ENCODE measurements at regions not wholly inside any gene's neighbourhood (a gene's known extent, or its start where the extent isn't known, plus 50 kb on each side); places are given as distances from the start of the nearest gene placed in this dataset.

GRCh38 chr4:12244973-12245372, 816.3 kb upstream of the HS3ST1 start:
- Histone ChIP-seq H3K9me3 (ENCODE audit: control insufficient read depth in 1 of 2, insufficient read depth in 1 of 2, low read length in 2 of 2) (peaks cover 0 to 8% of the 10 kb centered on the region in 2 experiments), H3K4me1 (ENCODE audit: insufficient read depth, low read length) (no peaks in the 10 kb centered on the region), H3K27ac (ENCODE audit: low read depth in 1 of 2, low read length in 2 of 2) (no peak overlapping the region), H3K4me3 (ENCODE audit: low read length) (no peak overlapping the region), H3K36me3 (ENCODE audit: insufficient read depth, low read length) (no peaks in the 10 kb centered on the region), H3K27me3 (ENCODE audit: control insufficient read depth in 1 of 2, insufficient read depth in 2 of 2, low read length in 2 of 2) (no peaks in the 10 kb centered on the region)
- H3K36me3 Mint-ChIP-seq (ENCODE audit: low read depth) = no peaks in the 10 kb centered on the region
- ChIA-PET CTCF (interaction anchor here (0.7 kb wide), 1 partner anchor 304 kb away, joined by 3 read pairs; no protein-coding TSS in a partner anchor), POLR2A (no interaction called here)
- no peak overlapping the region for H3K4me3 Mint-ChIP-seq
- peaks cover 5% of the 10 kb centered on the region for H3K9me3 Mint-ChIP-seq
- no peak for ATAC-seq (ENCODE audit: poor library complexity)
- no peak overlapping the region for H3K27ac Mint-ChIP-seq
- no peaks in the 10 kb centered on the region for H3K27me3 Mint-ChIP-seq
- no peak for DNase-seq
- H3K4me1 Mint-ChIP-seq (ENCODE audit: low read depth) = no peaks in the 10 kb centered on the region
- intact Hi-C loops (cut with DNase I, micrococcal nuclease) = no loop called here
- TF ChIP-seq, protein P1, sequence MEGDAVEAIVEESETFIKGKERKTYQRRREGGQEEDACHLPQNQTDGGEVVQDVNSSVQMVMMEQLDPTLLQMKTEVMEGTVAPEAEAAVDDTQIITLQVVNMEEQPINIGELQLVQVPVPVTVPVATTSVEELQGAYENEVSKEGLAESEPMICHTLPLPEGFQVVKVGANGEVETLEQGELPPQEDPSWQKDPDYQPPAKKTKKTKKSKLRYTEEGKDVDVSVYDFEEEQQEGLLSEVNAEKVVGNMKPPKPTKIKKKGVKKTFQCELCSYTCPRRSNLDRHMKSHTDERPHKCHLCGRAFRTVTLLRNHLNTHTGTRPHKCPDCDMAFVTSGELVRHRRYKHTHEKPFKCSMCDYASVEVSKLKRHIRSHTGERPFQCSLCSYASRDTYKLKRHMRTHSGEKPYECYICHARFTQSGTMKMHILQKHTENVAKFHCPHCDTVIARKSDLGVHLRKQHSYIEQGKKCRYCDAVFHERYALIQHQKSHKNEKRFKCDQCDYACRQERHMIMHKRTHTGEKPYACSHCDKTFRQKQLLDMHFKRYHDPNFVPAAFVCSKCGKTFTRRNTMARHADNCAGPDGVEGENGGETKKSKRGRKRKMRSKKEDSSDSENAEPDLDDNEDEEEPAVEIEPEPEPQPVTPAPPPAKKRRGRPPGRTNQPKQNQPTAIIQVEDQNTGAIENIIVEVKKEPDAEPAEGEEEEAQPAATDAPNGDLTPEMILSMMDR (IDR thresholded peaks at IDR 0.05) = no peak

DNA sequence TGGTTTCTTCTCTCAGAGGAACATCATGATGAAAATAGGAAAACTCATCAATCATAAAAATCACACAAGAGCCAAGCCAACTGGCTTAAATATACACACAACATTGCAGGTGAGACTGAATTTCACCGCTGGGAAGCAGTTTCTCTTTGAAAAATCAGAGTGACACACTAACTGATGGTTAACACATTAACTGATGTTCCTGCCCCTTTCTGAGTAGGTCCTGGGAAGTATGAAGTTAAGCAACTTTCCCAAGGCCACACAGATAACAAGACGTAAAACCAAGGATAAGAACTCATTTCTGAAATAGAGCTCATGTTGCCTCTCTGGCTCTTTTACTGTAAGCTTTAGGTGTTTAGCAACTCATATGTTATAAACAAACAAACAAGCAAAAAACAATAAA, 813.7 kb upstream of the HS3ST1 start:
- no peaks in the 10 kb centered on the region for H3K36me3 ChIP-seq (ENCODE audit: insufficient read depth, low read length)
- no peaks in the 10 kb centered on the region for H3K4me1 ChIP-seq (ENCODE audit: insufficient read depth, low read length)
- H3K9me3 ChIP-seq (ENCODE audit: control insufficient read depth in 1 of 2, insufficient read depth in 1 of 2, low read length in 2 of 2) = peaks cover 0 to 8% of the 10 kb centered on the region in 2 experiments
- H3K36me3 Mint-ChIP-seq (ENCODE audit: low read depth) = no peaks in the 10 kb centered on the region
- no peaks in the 10 kb centered on the region for H3K27me3 ChIP-seq (ENCODE audit: control insufficient read depth in 1 of 2, insufficient read depth in 2 of 2, low read length in 2 of 2)
- H3K27ac ChIP-seq (ENCODE audit: low read depth in 1 of 2, low read length in 2 of 2) = no peak overlapping the region
- no peaks in the 10 kb centered on the region for H3K27me3 Mint-ChIP-seq
- peaks cover 2% of the 10 kb centered on the region for H3K9me3 Mint-ChIP-seq
- H3K4me3 ChIP-seq (ENCODE audit: low read length) = no peak overlapping the region
- intact Hi-C loops (cut with DNase I, micrococcal nuclease) = no loop called here
- no peak overlapping the region for H3K27ac Mint-ChIP-seq
- TF ChIP-seq, protein P1 (IDR thresholded peaks at IDR 0.05) = no peak
- ChIA-PET POLR2A (no interaction called here), CTCF (no interaction called here)
- no peak overlapping the region for H3K4me3 Mint-ChIP-seq
- no peaks in the 10 kb centered on the region for H3K4me1 Mint-ChIP-seq (ENCODE audit: low read depth)
- ATAC-seq (ENCODE audit: poor library complexity) (no peak), DNase-seq (no peak)

DNA sequence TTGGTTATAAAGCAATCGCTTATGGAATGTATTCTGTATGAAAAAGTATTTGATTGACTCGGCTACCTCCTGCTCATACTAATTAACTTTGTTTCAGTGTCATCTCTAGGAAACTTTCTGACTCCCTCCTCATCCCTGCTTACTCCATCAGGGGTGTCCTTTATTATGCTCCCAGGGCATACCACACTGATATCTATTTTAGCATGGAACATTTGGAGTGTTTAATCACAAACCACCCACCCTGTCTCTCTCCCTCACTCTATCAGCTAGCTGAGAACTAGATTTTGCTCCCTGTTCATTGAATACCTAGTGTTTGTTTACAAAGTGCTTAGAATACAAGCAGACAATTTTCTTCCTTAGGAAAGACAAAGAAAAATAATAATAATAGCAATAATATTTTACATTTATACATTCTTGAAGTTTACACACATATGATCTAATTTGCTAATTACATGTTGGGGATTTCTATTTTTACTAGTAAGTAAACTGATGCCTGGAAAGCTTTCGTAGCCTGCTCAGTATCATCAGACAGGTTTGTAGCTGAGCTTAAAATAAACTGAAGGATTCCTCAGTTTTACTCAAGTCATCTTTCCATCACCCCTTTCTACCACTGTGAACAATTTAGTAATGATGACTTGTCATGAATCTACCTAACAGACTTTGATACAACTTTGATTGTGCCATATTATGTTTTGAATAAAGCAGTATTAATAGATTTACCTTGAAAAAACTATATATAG, 811.4 kb upstream of the HS3ST1 start:
- Mint-ChIP-seq H3K9me3 (no peaks in the 10 kb centered on the region), H3K4me3 (no peak overlapping the region), H3K36me3 (ENCODE audit: low read depth) (no peaks in the 10 kb centered on the region), H3K4me1 (ENCODE audit: low read depth) (no peaks in the 10 kb centered on the region), H3K27ac (no peak overlapping the region), H3K27me3 (no peaks in the 10 kb centered on the region)
- no peaks in the 10 kb centered on the region for H3K36me3 ChIP-seq (ENCODE audit: insufficient read depth, low read length)
- no peak overlapping the region for H3K4me3 ChIP-seq (ENCODE audit: low read length)
- ChIA-PET CTCF (no interaction called here), POLR2A (no interaction called here)
- no peak for DNase-seq
- H3K9me3 ChIP-seq (ENCODE audit: control insufficient read depth in 1 of 2, insufficient read depth in 1 of 2, low read length in 2 of 2) = peaks cover 0 to 8% of the 10 kb centered on the region in 2 experiments
- no peak for ATAC-seq (ENCODE audit: poor library complexity)
- intact Hi-C loops (cut with DNase I, micrococcal nuclease) = no loop called here
- H3K27me3 ChIP-seq (ENCODE audit: control insufficient read depth in 1 of 2, insufficient read depth in 2 of 2, low read length in 2 of 2) = no peaks in the 10 kb centered on the region
- H3K4me1 ChIP-seq (ENCODE audit: insufficient read depth, low read length) = no peaks in the 10 kb centered on the region
- no peak overlapping the region for H3K27ac ChIP-seq (ENCODE audit: low read depth in 1 of 2, low read length in 2 of 2)
- TF ChIP-seq, protein P1 (IDR thresholded peaks at IDR 0.05) = no peak
